ENCODE measurements at regions not wholly inside any gene's neighbourhood (a gene's known extent, or its start where the extent isn't known, plus 50 kb on each side); places are given as distances from the start of the nearest gene placed in this dataset.

DNA sequence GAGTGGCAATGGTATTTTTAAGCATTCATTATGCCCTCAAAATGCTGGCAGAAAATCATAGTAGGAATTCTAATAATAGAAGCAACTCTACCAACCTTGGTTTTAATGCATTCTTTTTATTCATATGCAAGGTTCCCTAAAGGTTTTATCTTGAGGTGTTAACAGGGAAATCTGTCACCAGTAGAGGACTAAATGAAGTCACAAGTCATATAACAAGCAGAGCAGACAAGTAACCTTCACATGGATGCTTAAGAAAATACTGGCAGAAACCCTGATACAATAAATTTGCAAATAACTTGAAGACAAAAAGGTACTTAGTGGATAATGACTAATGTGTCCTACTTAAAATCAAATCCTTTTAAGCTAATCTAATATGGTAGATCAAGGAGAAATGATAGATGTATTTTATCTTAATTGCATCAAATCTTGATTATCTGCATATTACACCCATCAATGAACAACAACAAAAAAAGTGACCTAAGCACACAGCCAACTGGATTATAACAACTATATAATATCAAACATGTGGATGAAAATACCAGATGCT, 73.3 kb downstream of the RFC3 start:
- DNase-seq (ENCODE audit: low read depth in 2 of 3, low spot score in 1 of 3) = no peak

DNA sequence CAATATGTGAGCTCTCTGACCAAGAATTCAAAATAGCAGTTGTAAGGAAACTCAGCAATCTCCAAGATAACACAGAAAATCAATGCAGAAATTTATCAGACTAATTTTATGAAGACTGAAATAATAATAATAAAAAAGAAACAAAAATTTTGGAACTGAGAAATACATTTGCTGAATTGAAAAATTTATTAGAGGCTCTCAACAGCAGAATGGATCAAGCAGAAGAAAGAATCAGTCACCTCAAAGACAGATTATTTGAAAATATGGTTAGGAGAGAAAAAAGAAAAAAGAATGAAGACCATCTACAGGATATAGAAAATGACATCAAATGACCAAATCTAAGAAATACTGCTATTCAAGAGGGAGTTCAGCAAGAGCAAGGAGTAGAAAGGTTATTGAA, 75.6 kb downstream of the RFC3 start:
- DNase-seq (ENCODE audit: low read depth in 2 of 3, low spot score in 1 of 3) = no peak

DNA sequence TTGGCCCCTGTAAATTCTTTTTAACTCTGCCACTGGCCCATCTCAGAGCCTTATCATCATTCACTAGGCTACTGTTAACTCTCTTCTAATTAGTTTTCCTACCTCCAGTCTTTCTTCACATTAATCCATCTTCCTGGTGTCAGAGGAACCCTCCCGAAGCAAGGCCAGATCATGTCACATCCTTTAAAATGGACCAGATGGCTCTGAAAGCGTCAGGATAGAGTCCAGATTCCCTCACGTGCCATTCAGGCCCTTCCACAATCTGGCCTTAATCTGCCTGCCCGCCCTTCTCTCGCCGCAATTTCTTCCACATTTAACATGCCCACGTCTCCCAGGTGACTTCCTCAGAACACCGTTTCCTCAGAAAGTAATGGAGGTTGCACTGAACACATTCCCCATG, 86.5 kb downstream of the RFC3 start:
- no peak for DNase-seq (ENCODE audit: low read depth in 2 of 3, low spot score in 1 of 3)

DNA sequence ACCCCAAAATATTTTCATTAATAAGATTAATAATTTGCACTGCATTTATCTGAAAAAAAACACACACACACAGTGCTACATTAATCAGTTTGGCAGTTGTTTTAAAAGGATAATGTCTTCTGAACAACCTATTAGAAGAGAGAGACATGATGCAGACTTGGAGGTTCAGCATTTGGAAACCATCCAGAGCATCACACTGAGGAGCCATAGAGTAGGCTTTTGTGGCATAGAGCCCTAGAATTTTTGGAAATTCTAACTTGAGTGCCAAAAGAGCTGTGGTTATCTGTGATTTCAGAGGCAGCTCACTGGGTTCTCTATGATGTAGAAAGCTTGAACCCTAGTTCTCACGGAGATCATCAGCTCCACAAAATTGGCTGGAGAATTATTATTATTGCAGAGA, 90.2 kb downstream of the RFC3 start:
- DNase-seq (ENCODE audit: low read depth in 2 of 3, low spot score in 1 of 3) = no peak

DNA sequence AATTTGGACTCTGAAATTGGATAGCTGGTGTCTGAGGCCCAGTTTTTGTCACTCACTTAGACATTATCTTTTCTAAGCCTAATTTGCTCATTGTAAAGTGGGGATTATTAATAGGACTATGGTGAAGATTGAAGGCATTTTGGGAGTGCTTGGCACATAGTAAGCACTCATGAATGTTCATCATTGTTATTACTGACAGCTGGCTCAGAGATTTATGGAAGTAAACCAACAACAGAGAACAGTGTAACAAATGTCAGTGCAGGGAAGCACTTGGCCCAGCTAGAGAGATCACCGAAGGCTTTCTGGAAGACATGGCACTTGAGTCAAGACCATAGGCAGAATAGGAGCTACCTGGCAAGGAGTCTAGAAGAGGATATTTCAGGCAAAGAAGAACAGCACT, 92.3 kb downstream of the RFC3 start:
- no peak for DNase-seq (ENCODE audit: low read depth in 2 of 3, low spot score in 1 of 3)

DNA sequence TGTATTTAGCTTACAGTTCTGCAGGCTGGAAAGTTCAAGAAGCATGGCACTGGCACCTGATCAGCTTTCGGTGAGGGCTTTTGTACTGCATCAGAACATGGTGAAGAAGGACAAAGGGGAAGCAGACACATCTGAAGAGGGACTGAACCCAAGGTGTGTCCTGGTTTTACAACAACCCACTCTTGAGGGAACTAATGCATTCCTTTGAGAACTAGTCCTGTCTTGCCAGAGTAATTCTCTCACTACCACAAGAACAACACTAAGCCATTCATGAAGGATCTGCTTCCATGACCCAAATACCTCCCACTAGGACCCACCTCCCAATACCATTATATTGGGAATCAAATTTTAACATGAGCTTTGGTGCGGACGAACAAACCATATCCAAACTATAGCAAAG, 93.6 kb downstream of the RFC3 start:
- DNase-seq (ENCODE audit: low read depth in 2 of 3, low spot score in 1 of 3) = no peak

DNA sequence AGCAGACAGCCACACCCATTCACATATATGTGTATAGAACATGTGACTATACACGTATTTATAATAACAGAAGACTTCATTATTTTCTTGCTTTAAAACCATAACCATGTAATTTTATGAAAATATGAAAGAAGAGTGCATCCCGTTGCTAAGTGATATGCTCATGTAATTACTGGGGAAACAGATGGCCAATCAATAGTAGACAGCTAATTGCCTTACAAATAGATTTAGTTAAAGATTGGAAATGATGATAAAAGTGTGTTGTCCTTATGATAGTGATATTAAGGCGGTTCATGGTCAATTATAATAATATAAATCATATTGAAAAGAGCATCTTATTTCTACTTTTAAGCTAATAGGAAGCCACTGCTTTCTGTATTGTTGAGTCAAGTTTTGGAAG, 95.9 kb downstream of the RFC3 start:
- no peak for DNase-seq (ENCODE audit: low read depth in 2 of 3, low spot score in 1 of 3)

DNA sequence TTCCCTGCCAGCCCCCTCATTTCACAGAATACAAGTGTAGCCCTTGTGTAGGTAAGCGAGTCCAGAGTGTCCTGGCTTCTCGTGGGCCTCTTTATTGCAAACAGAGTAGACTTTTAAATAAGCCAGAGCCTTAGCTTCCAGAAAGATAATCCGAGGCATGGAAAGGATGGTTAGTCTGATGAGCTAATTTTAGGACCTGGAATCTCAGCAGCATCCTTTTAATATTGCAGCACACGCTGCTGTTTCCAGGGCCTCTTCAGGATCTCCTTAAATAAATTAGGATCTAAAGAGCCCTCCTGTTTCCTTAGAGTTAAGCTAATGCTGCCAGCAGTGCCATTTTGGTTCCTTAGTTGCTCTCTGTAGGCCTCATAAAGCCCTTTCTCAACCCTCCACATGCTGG, 99.2 kb downstream of the RFC3 start:
- no peak for DNase-seq (ENCODE audit: low read depth in 2 of 3, low spot score in 1 of 3)

DNA sequence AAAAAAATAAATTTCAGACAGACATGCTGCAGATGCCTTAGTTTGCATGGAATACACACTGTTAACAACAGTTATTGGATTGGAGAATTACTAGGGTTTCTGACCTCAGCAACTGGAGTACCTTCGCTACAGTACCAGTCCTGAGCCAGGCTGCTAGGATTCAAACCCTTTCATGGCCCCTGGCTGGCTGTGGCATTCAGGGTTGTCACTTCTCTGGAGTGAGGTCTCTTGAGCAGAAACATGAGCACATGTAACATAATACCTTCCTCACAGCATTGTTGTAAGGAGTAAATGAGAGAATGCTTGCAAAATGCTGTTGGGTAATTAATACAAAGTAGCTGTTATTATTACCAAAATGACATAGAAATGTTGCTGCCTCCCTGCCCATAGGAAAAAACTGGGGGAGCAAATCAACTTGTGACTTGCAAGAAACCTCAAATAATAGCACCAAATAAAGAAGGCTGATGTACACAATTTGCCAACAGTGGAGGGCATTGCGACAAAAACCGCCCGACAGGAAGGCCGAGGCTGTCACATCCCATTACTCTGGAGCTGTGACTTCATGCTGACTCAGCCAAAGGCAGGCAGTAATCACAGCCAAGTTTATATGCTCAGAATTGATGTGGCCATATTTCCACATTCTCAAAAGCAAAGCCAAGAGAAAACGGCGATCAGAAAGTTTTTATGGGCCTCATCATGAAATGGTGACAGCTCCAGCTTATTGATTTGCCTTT, 100.4 kb downstream of the RFC3 start:
- no peak for DNase-seq (ENCODE audit: low read depth in 2 of 3, low spot score in 1 of 3)

DNA sequence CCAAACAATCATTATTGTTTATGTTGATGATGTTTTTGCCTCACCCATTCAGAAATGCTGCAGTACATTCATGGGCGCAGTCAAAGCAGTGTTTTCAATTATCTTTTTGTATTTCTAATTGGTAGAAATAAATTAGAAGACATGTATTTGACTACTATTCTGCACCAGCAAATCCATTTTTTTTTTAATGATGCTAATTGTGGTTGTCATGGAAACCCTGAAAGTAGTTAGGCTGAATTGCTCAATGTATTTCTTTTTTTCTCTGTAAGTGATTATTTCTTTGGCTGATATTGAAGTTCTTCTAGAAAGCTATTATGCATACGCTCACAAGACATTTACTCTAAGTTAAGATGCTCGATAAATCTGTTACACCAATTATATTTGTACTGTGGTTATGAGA, 101.2 kb downstream of the RFC3 start:
- DNase-seq (ENCODE audit: low read depth in 2 of 3, low spot score in 1 of 3) = no peak

DNA sequence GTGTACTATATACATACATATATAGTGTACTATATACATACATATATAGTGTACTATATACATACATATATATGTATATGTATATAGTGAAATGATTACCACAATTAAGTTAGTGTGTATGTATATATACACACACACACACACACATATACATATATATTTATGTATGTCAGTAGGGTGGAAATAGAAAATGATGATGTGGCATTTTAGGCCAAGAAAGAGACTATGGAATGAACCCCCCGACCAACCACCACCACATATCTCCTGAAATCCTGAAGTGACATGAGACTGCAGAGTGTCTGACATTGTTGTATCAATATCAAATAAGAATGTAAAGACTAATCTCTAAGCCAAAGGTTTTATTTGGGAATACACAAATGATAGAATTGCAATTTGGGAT, 107.6 kb downstream of the RFC3 start:
- no peak for DNase-seq (ENCODE audit: low read depth in 2 of 3, low spot score in 1 of 3)

DNA sequence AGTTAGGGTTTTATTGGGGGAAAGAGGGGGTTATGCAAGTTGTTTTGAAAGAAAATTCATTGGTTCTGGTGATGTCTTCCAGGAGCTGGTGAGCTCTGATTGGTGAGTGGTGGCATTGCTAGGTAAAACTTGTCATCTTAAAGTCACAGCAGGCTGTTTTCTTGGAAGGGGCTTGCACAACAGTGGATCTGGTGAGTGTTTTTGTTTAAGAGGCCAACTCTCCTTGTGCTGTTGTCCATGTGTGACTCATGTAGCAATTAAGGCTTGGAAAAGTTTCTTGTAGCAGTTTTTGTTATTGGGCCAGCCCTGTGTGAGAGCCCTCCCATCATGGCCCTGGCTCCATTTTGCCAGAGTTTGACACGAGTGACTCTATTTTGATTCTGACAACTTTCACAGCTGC, 109.4 kb downstream of the RFC3 start:
- DNase-seq (ENCODE audit: low read depth in 2 of 3, low spot score in 1 of 3) = no peak

DNA sequence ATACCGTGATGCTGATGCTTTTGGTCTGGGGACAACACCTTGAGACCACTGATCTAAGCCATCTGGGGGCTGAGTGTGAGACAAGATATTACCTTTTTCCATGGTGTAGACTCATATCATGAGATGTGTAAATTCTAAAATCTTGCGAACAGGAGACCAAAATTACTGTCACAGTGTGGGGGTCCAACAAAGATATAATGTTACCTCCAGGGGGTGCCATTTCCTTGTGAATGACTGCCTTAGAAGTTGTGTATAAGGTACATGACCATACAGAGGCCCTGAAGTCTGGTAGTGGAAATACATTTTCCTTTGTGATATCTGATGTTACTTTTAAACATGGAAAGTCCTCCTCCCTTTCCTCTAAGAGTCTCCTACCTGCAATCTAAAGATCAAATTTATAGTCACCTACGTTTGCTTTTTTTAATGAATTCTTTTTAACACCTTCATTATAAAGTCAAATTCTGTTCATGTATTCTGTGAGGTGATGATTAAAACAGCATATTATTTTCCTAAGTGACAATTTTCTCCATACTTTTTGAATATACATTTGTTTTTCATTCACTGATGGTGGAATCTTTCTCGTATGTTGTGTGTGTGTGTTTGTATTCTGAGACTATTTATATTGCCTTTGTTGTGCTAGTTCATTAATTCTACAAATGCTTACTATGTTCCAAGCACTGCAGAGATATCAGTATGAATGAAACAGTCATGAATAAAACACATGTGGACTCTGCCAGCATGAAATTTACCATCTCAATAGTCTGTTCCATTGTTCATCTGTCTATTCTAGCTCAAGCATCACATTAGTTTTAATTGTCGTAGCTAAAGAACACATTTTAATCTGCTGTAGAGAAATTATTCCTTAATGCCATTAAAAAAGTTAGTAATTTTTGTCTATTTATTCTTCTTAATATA, 113.7 kb downstream of the RFC3 start:
- DNase-seq (ENCODE audit: low read depth in 2 of 3, low spot score in 1 of 3) = peak in 1 of 3 donors; percentile 7

DNA sequence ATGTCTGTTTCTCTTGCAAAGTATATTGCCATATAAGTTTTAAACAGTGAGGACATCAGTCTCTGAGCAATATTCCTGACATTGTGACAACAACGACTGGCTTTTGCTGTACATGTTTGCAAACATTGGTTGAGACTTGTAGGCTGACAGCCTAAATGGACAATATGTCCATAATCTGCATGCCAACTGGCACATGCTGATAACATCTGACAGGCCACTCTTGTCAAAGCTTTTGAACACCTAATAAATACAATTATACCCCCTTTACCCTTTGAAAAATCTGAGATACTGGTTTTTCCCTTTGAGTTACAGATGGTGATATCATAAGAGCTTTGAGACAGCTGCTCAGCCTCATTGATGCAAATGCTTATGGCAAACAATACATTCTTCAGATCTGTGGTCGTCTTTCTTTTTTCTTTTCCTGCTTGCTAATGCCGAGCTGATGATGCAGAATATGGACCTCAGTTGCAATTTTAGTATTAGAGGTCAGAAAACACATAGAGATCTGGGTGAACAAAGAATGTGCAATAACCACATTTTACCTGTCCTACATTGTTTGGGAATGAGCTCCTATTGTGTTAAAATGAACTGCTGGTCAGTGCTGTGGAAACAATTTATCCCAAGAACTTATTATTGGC, 114.9 kb downstream of the RFC3 start:
- no peak for DNase-seq (ENCODE audit: low read depth in 2 of 3, low spot score in 1 of 3)

DNA sequence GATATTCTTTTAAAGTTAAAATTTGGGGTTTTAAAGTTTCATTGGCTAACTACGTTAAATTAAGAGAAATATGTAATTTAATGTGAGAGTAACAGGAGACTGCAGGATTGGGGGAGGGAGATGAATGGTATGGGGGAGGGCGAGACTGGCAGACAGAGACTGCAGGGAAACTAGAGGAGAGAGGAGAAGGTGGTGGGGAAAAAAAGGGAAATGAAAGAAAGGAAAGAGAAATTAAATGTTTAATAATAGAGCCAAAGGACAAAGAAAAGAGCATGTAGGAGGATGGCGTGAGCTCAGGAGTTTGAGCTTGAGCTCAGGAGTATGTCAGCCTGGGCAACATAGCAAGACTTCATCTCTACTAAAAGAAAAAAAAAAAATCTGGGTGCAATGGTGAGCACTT, 115.9 kb downstream of the RFC3 start:
- DNase-seq (ENCODE audit: low read depth in 2 of 3, low spot score in 1 of 3) = no peak

DNA sequence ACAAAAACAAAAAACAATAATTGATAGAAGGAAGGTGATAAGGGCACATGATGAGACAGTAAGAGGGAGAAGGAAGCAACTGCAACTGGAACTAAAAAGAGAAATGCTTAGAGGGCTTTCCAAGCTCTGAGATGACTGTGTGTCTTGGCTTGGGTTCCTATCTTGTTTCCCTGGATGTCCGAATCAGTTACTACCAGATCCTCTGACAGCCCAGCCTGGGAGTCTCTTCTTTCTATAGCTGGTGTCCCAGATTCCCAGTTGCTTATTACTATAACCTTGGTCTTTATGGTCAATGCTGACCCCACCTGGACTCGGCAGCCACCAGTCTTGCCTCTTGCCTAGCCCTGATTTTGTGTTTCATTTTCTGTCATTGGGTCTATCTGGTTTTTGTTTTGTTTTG, 116.4 kb downstream of the RFC3 start:
- DNase-seq (ENCODE audit: low read depth in 2 of 3, low spot score in 1 of 3) = no peak

DNA sequence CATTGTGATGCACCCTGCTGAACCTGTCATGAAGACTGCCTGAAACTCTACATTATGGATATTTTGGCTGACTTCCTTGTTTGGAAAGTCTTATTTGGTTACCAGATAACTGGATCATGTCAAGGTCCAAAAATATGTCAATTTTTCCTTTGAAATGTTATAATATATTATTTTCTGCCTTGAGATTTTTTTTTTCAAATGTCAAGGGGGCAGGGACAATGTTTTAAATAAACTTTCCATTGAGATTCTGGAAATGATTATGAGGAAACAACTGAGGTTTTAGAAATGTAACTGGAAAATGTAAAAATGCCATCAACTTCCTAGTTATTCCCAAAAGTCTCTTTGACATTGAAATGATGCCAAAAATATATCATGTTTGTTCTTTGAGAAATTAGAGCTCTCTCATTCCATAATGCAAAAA, 117.0 kb downstream of the RFC3 start:
- no peak for DNase-seq (ENCODE audit: low read depth in 2 of 3, low spot score in 1 of 3)

DNA sequence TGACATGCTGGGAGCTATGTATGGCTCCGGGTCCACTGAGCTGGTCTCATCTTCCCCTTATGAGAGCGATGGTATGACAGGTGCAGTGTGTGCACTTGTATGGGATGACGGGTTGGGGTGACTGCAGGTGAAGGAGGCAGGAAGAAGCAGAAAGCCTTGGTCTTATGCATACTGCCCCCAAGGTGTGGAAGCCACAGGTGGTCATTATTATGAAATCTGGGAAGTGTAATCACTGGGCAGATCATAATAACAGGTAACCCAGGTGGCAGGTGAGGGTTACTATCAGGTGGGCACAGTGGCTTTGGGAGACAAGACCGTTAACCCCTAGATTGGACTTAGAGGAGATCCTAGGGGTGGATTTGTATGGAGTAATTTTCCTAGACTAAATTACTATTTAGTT, 118.0 kb downstream of the RFC3 start:
- DNase-seq (ENCODE audit: low read depth in 2 of 3, low spot score in 1 of 3) = no peak

DNA sequence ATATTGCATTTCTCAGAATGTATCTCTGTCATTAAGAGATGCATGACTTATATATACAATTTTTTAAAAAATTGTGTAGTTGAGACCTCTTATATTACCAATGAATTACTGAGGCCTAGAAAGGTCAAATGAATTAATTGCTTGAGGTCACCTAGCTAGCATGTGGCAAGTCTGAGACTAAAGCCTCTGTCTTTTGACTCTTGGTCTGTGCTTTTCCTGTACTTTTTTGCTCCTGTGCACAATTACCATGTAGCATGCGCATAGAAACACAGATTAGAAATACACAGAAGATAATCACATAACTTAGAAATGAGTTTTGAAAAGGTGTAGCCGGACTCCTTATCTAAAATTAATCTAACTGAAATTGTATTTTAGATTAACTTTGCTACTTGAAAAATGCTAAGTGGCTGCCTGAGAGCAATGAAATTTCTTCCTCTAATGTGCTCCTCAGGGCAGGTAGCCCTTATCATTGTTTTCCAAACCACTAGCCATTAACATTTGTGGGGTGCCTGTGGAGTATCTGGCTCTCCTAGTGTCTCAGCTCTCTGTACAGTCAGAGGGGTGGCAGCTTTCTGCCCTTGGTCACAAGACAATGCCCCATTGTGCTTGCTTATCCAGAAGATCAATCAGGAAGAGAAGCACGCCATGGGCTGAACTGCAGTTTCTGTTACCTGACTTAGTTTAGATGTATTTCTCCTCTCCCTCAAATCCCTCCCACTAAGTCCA, 119.6 kb downstream of the RFC3 start:
- no peak for DNase-seq (ENCODE audit: low read depth in 2 of 3, low spot score in 1 of 3)

DNA sequence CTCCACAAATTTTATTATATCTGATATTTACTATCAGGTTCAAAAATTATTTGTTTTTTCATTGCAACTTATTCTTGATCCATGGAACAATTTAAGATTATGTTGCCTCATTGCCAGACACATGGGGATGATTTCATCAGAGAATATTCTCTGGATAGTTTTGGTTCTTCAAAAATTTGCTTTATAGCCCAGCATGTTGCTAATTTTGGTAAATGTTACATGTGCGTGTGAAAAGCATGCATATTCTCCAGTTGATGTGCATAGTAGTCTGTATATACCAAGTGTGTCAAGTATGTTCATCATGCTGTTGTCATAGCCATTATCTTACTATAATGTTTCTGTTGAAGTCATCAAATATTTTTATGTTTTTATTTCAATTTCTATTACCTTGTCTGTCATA, 122.3 kb downstream of the RFC3 start:
- no peak for DNase-seq (ENCODE audit: low read depth in 2 of 3, low spot score in 1 of 3)

DNA sequence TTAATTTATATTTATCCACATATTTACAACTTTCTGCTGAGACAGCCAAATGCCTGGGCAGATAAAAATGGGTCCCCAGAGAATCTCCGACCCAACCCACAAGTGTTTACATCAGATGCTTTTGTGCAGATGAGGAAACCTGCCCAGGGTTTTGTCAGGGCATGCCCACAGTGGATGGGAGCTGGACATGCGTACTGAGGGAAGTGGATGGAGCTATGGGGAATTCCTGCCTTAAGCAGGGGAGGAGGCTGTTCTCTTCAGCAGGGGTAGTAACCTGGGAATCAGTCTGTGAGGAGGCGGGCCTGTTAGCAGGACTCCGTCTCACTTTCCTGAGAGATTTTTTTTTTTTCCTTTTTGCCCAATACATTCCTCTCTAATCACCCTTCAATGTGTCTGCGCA, 122.9 kb downstream of the RFC3 start:
- no peak for DNase-seq (ENCODE audit: low read depth in 2 of 3, low spot score in 1 of 3)

Data from stimulated activated CD4-positive, alpha-beta T cell treated with anti-CD3 and anti-CD28 coated beads, Interleukin-12 subunit alpha, Interleukin-12 subunit beta, amount 100 ng/mL, for 48 hours (primary cell).